ENCODE measurements at regions not wholly inside any gene's neighbourhood (a gene's known extent, or its start where the extent isn't known, plus 50 kb on each side); places are given as distances from the start of the nearest gene placed in this dataset.

DNA sequence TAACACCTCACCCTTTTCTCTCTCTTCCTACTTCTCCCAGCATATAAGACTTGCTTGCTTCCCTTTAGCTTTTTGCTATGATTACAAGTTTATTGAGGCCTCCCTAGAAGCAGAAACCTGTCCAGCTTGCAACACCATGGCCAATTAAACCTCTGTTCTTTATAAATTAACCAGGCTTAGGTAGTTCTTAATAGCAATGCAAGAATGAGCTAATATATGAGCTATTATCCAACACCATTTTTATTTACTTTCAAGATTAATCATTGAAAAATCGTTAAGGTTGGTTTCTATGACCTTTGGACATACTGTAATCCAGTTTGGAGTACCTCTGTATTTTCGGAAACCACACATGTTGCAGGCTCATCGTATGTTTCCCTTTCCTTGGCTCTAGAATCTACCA is 643.1 kb downstream of the ZPLD1 start:
- Mint-ChIP-seq H3K9me3 (ENCODE audit: low read depth) (no peaks in the 10 kb centered on the region), H3K27ac (ENCODE audit: unreplicated experiment) (no peak overlapping the region), H3K36me3 (ENCODE audit: low read depth) (no peaks in the 10 kb centered on the region), H3K4me3 (ENCODE audit: unreplicated experiment) (no peak overlapping the region), H3K27me3 (ENCODE audit: low read depth) (peaks cover 3% of the 10 kb centered on the region), H3K4me1 (ENCODE audit: low read depth) (no peaks in the 10 kb centered on the region)
- TF ChIP-seq, protein P1, sequence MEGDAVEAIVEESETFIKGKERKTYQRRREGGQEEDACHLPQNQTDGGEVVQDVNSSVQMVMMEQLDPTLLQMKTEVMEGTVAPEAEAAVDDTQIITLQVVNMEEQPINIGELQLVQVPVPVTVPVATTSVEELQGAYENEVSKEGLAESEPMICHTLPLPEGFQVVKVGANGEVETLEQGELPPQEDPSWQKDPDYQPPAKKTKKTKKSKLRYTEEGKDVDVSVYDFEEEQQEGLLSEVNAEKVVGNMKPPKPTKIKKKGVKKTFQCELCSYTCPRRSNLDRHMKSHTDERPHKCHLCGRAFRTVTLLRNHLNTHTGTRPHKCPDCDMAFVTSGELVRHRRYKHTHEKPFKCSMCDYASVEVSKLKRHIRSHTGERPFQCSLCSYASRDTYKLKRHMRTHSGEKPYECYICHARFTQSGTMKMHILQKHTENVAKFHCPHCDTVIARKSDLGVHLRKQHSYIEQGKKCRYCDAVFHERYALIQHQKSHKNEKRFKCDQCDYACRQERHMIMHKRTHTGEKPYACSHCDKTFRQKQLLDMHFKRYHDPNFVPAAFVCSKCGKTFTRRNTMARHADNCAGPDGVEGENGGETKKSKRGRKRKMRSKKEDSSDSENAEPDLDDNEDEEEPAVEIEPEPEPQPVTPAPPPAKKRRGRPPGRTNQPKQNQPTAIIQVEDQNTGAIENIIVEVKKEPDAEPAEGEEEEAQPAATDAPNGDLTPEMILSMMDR (IDR thresholded peaks at IDR 0.05) = no peak
- no peak for DNase-seq (ENCODE audit: low spot score)

DNA sequence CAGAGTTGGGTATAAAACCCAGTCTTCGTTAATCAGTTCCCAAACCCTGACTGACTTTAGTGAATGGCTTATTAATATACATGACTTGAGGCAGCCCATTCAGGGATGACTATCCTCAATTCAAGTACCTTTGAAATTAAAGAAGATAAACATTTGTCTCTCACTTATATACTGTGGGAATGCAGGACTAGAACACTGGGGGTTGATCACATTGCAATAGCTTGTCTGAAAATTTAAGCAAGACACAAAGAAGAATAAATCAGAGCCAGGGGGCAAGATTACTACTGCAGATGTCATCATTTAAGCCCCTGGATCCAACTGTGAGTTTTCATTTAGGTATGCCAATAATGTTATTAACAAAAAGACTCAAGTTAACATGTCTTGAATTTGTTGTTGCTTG is 647.7 kb downstream of the ZPLD1 start:
- Mint-ChIP-seq H3K27me3 (ENCODE audit: low read depth) (no peaks in the 10 kb centered on the region), H3K27ac (ENCODE audit: unreplicated experiment) (no peak overlapping the region), H3K4me1 (ENCODE audit: low read depth) (peaks cover 11% of the 10 kb centered on the region), H3K4me3 (ENCODE audit: unreplicated experiment) (no peak overlapping the region), H3K9me3 (ENCODE audit: low read depth) (no peaks in the 10 kb centered on the region), H3K36me3 (ENCODE audit: low read depth) (no peaks in the 10 kb centered on the region)
- DNase-seq (ENCODE audit: low spot score) = no peak
- TF ChIP-seq, protein P1 (IDR thresholded peaks at IDR 0.05) = no peak

DNA sequence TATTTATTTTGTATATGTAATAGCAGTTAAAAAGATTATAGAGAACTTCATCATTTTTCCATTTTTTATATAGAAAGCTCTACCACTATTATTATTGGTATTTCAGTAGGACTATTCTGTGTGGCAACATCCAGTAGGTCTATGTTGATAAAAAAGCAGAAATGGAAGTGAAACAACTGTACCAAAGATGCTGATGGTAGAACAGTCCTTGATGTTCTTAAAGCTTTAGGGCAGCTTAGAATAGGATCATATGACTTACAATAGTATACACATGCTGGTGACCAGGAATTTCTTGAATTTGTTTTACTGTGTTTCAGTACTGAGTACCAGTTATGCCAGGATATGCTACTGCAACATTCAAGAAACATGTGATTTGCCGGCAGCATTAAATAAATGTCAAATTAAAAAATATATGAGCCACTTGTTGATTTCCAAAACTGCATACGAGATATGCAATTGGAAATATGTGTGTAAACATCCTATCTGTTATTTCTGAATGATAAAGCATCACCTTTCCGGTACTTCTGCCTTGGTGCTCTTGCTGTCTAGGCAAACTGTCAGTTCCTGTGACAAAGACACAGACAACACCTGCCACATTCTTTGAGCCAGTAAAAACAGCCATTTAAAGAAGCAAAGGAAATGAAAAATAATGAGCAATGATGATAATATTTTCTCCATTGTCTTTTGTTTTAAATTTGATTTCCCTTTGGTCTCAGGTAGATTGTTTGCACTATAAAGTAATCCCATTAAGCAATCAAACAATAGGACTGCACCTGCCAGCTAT is 649.2 kb downstream of the ZPLD1 start:
- Mint-ChIP-seq H3K27me3 (ENCODE audit: low read depth) (no peaks in the 10 kb centered on the region), H3K4me1 (ENCODE audit: low read depth) (peaks cover 11% of the 10 kb centered on the region), H3K9me3 (ENCODE audit: low read depth) (no peaks in the 10 kb centered on the region), H3K36me3 (ENCODE audit: low read depth) (no peaks in the 10 kb centered on the region), H3K27ac (ENCODE audit: unreplicated experiment) (no peak overlapping the region), H3K4me3 (ENCODE audit: unreplicated experiment) (no peak overlapping the region)
- TF ChIP-seq, protein P1 (IDR thresholded peaks at IDR 0.05) = no peak
- DNase-seq (ENCODE audit: low spot score) = no peak

DNA sequence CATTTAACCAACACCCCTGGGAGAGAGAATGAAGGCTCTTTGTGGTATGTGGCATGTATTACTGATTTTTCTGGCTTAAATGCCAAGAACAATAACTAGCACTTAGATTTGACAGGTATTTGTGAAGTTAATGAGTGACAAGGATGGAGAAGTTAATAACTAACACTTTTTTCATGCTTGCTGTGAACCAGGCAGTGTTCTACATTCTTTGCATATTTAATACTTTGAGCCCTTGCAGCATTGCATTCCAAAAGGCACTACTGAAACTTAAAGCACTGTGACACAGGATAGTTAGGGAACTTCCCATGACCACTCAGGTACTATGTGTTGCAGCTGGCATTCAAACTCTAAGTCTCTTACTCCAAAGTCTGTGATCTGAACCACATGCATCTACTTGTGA is 650.6 kb downstream of the ZPLD1 start:
- peaks cover 11% of the 10 kb centered on the region for H3K4me1 Mint-ChIP-seq (ENCODE audit: low read depth)
- H3K36me3 Mint-ChIP-seq (ENCODE audit: low read depth) = no peaks in the 10 kb centered on the region
- no peak overlapping the region for H3K4me3 Mint-ChIP-seq (ENCODE audit: unreplicated experiment)
- no peaks in the 10 kb centered on the region for H3K27me3 Mint-ChIP-seq (ENCODE audit: low read depth)
- TF ChIP-seq, protein P1 (IDR thresholded peaks at IDR 0.05) = no peak
- no peak for DNase-seq (ENCODE audit: low spot score)
- no peaks in the 10 kb centered on the region for H3K9me3 Mint-ChIP-seq (ENCODE audit: low read depth)
- H3K27ac Mint-ChIP-seq (ENCODE audit: unreplicated experiment) = no peak overlapping the region

DNA sequence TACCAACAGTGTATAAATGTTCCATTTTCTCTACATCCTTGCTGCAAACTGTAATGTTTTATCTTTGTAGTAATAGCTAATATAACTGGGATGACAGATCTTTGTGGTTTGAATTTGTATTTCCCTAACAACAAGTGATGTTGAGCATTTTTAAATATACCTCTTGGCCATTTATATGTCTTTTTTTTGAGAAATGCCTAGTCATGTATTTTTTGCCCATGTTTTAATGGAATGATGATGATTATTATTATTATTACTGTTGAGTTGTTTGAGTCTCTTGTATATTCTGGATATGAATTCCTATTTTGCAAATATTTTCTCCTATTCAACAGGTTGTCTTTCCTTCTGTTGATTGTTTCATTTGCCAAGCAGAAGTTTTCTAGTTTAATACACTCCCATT is 654.9 kb downstream of the ZPLD1 start:
- no peaks in the 10 kb centered on the region for H3K27me3 Mint-ChIP-seq (ENCODE audit: low read depth)
- H3K4me3 Mint-ChIP-seq (ENCODE audit: unreplicated experiment) = no peak overlapping the region
- peaks cover 12% of the 10 kb centered on the region for H3K9me3 Mint-ChIP-seq (ENCODE audit: low read depth)
- no peaks in the 10 kb centered on the region for H3K36me3 Mint-ChIP-seq (ENCODE audit: low read depth)
- no peak for DNase-seq (ENCODE audit: low spot score)
- TF ChIP-seq, protein P1 (IDR thresholded peaks at IDR 0.05) = no peak
- peaks cover 11% of the 10 kb centered on the region for H3K4me1 Mint-ChIP-seq (ENCODE audit: low read depth)
- no peak overlapping the region for H3K27ac Mint-ChIP-seq (ENCODE audit: unreplicated experiment)
